CD14-positive monocyte (primary cell): ENCODE measurements at regions not wholly inside any gene's neighbourhood (a gene's known extent, or its start where the extent isn't known, plus 50 kb on each side); places are given as distances from the start of the nearest gene placed in this dataset.

Source experiments
- DNase-seq, 3 donors: peaks; one replicate each; pipeline ENCODE4 v3.0.0-alpha.2; 2011 to 2022
- H2AFZ ChIP-seq: 2 replicates; pipeline ENCODE4 v1.6.0; 2012; ENCODE audit warnings: mild to moderate bottlenecking, low read depth, low read length, inconsistent platforms; ENCODE audit not compliant: insufficient read depth, poor library complexity, severe bottlenecking
- H3K27ac ChIP-seq, 2 donors: 1 replicate in 1 of 2; 2 replicates in 1 of 2; pipeline ENCODE4 v1.5.1; 2012 to 2013; ENCODE audit warnings: low read length in 2 of 2, control low read depth in 1 of 2, inconsistent platforms in 1 of 2, low read depth in 1 of 2, mild to moderate bottlenecking in 1 of 2
- H3K27me3 ChIP-seq, 2 donors: one replicate each; pipeline versions ENCODE4 v1.6.0 to v1.6.1; 2011 to 2013; ENCODE audit warnings: low read length in 2 of 2; ENCODE audit not compliant: control insufficient read depth in 2 of 2, insufficient read depth in 2 of 2
- H3K36me3 ChIP-seq, 2 donors: replicated peaks in 1 of 2; 1 replicate in 1 of 2; 2 replicates in 1 of 2; pipeline versions ENCODE4 v1.5.1 to v1.6.1; 2012 to 2013; ENCODE audit warnings: low read length in 2 of 2, control low read depth in 1 of 2, inconsistent platforms in 1 of 2, mild to moderate bottlenecking in 1 of 2; ENCODE audit not compliant: insufficient read depth in 2 of 2, control insufficient read depth in 1 of 2
- H3K4me1 ChIP-seq, 2 donors: 1 replicate in 1 of 2; 2 replicates in 1 of 2; pipeline versions ENCODE4 v1.5.1 to v1.6.1; 2012 to 2013; ENCODE audit warnings: low read length in 2 of 2, control low read depth in 1 of 2, inconsistent platforms in 1 of 2, mild to moderate bottlenecking in 1 of 2, moderate library complexity in 1 of 2; ENCODE audit not compliant: insufficient read depth in 2 of 2, control insufficient read depth in 1 of 2
- H3K4me2 ChIP-seq: replicated peaks from 2 replicates; pipeline ENCODE3; 2012; ENCODE audit warnings: low read length, moderate library complexity, mild to moderate bottlenecking; ENCODE audit not compliant: poor library complexity, severe bottlenecking; ENCODE audit errors: extremely low read depth
- H3K4me3 ChIP-seq, 3 experiments: fragments of 200-600 bp in 1 of 3; sonication (generic) in 1 of 3; replicated peaks in 1 of 3; 1 replicate in 2 of 3; 2 replicates in 1 of 3; pipeline ENCODE4 v1.5.1; 2011 to 2013; ENCODE audit warnings: low read length in 3 of 3, mild to moderate bottlenecking in 3 of 3, control low read depth in 2 of 3, low read depth in 2 of 3, inconsistent platforms in 1 of 3, moderate library complexity in 1 of 3
- H3K79me2 ChIP-seq: 2 replicates; pipeline ENCODE4 v1.6.0; 2012; ENCODE audit warnings: mild to moderate bottlenecking, control low read depth, inconsistent platforms, low read length, moderate library complexity; ENCODE audit not compliant: insufficient read depth
- H3K9ac ChIP-seq: 2 replicates; pipeline ENCODE4 v1.6.0; 2017; ENCODE audit warnings: low read length, mild to moderate bottlenecking; ENCODE audit not compliant: insufficient read depth, poor library complexity, severe bottlenecking
- H3K9me3 ChIP-seq, 2 donors: replicated peaks in 1 of 2; 1 replicate in 1 of 2; 2 replicates in 1 of 2; pipeline versions ENCODE4 v1.5.1 to v1.6.1; 2012 to 2013; ENCODE audit warnings: low read length in 2 of 2, control low read depth in 1 of 2; ENCODE audit not compliant: control insufficient read depth in 1 of 2, insufficient read depth in 1 of 2
- H4K20me1 ChIP-seq: 2 replicates; pipeline ENCODE4 v1.6.0; 2012; ENCODE audit warnings: mild to moderate bottlenecking, low read length, control low read depth, moderate library complexity; ENCODE audit not compliant: insufficient read depth
- H3K27ac Mint-ChIP-seq, 7 donors: one replicate each; pipeline ENCODE4 v1.8.0; 2020; ENCODE audit warnings: mild to moderate bottlenecking in 7 of 7, mixed read lengths in 7 of 7, moderate library complexity in 6 of 7, inconsistent platforms in 2 of 7
- H3K27me3 Mint-ChIP-seq, 3 donors: one replicate each; pipeline ENCODE4 v1.8.0; 2021 to 2022; ENCODE audit warnings: low read depth in 3 of 3, mild to moderate bottlenecking in 3 of 3, mixed read lengths in 3 of 3, moderate library complexity in 3 of 3, inconsistent platforms in 1 of 3
- H3K36me3 Mint-ChIP-seq, 2 donors: one replicate each; pipeline ENCODE4 v1.8.0; 2020; ENCODE audit warnings: mixed read lengths in 2 of 2, inconsistent platforms in 1 of 2, mild to moderate bottlenecking in 1 of 2
- H3K4me1 Mint-ChIP-seq: one replicate; pipeline ENCODE4 v1.8.0; 2020; ENCODE audit warnings: mild to moderate bottlenecking, mixed read lengths
- H3K4me3 Mint-ChIP-seq, 2 donors: one replicate each; pipeline ENCODE4 v1.8.0; 2020; ENCODE audit warnings: mild to moderate bottlenecking in 2 of 2, mixed read lengths in 2 of 2, moderate library complexity in 1 of 2
- H3K9me3 Mint-ChIP-seq, 7 donors: one replicate each; pipeline ENCODE4 v1.8.0; 2020 to 2022; ENCODE audit warnings: mixed read lengths in 7 of 7, mild to moderate bottlenecking in 6 of 7, moderate library complexity in 6 of 7, inconsistent platforms in 2 of 7
- CTCF ChIP-seq: fragments of 200-600 bp; IDR thresholded peaks from one replicate; pipeline ENCODE4 v1.8.0; 2022; ENCODE audit warnings: antibody characterized with exemption, mild to moderate bottlenecking
- WGBS: methylation state at CpG from one replicate; pipeline ENCODE4 v1.1.5; 2013; ENCODE audit warnings: missing lambda C conversion rate; ENCODE audit not compliant: insufficient coverage; 5-methylcytosine and 5-hydroxymethylcytosine counted together
- intact Hi-C, 2 donors: fragments of 100-400 bp; cut with micrococcal nuclease; formaldehyde crosslinking; loops; one replicate each; pipeline versions ENCODE4 v1.15.0 to v1.15.1; 2023

GRCh38 chr2:150358468-150358807 is 129.0 kb downstream of the RND3 start:
- Histone ChIP-seq H2AFZ (no peak overlapping the region), H3K79me2 (no peaks in the 10 kb centered on the region), H3K4me3 (no peak overlapping the region), H3K27me3 (no peaks in the 10 kb centered on the region), H3K9me3 (peaks cover 18 to 34% of the 10 kb centered on the region in 2 donors), H3K27ac (no peak overlapping the region), H3K36me3 (no peaks in the 10 kb centered on the region), H3K9ac (no peak overlapping the region), H4K20me1 (no peaks in the 10 kb centered on the region), H3K4me2 (no peak overlapping the region), H3K4me1 (no peaks in the 10 kb centered on the region)
- H3K36me3 Mint-ChIP-seq, result no peaks in the 10 kb centered on the region
- 100% methylated on average over 1 of the region's 3 CpGs for WGBS
- no peak for DNase-seq
- no peak overlapping the region for H3K27ac Mint-ChIP-seq
- H3K27me3 Mint-ChIP-seq, result no peaks in the 10 kb centered on the region
- intact Hi-C loops, result no loop called here
- peaks cover 3 to 20% (median 6%) of the 10 kb centered on the region in 7 donors for H3K9me3 Mint-ChIP-seq
- no peak overlapping the region for H3K4me3 Mint-ChIP-seq
- TF ChIP-seq CTCF, result no peak
- no peaks in the 10 kb centered on the region for H3K4me1 Mint-ChIP-seq

- no peaks in the 10 kb centered on the region for H3K27me3 Mint-ChIP-seq
- no peak for TF ChIP-seq CTCF
These were observed 129.5 kb downstream of the RND3 start for GRCh38 chr2:150357770-150358467.

More at GRCh38 chr2:150357770-150358467, 129.5 kb downstream of the RND3 start:
- no peak overlapping the region for H3K4me3 Mint-ChIP-seq
- no peak overlapping the region for H3K4me3 ChIP-seq
- H4K20me1 ChIP-seq, result no peaks in the 10 kb centered on the region
- intact Hi-C loops, result no loop called here
- no peaks in the 10 kb centered on the region for H3K4me1 ChIP-seq
- no peaks in the 10 kb centered on the region for H3K36me3 ChIP-seq
- no CpG with 5 or more reads among the region's 2 CpGs for WGBS
- H3K27ac Mint-ChIP-seq, result no peak overlapping the region
- H3K36me3 Mint-ChIP-seq, result no peaks in the 10 kb centered on the region
- H3K9me3 ChIP-seq, result peaks cover 14 to 30% of the 10 kb centered on the region in 2 donors
- no peaks in the 10 kb centered on the region for H3K4me1 Mint-ChIP-seq
- H2AFZ ChIP-seq, result no peak overlapping the region
- no peaks in the 10 kb centered on the region for H3K27me3 ChIP-seq
- DNase-seq, result no peak
- H3K79me2 ChIP-seq, result no peaks in the 10 kb centered on the region
- H3K9ac ChIP-seq, result no peak overlapping the region
- H3K4me2 ChIP-seq, result no peak overlapping the region
- H3K27ac ChIP-seq, result no peak overlapping the region
- H3K9me3 Mint-ChIP-seq, result peaks cover 3 to 19% (median 6%) of the 10 kb centered on the region in 7 donors
